Right atrium auricular region (tissue), 2 donors: ENCODE measurements at regions not wholly inside any gene's neighbourhood (a gene's known extent, or its start where the extent isn't known, plus 50 kb on each side); places are given as distances from the start of the nearest gene placed in this dataset.

ENCODE experiments used
- DNase-seq: peaks from one replicate; pipeline ENCODE4 v3.0.0-alpha.2; 2019; ENCODE audit warnings: low spot score
- H3K27ac ChIP-seq, 2 donors: fragments of 200-600 bp; sonication (generic); 1 replicate in 1 of 2; 2 replicates in 1 of 2; pipeline ENCODE4 v1.5.1; 2016 to 2019
- H3K27me3 ChIP-seq, 2 donors: fragments of 200-600 bp; sonication (generic); one replicate each; pipeline versions ENCODE4 v1.5.1 to v1.6.0; 2017 to 2019
- H3K36me3 ChIP-seq: fragments of 200-600 bp; sonication (generic); one replicate; pipeline ENCODE4 v1.5.1; 2016
- H3K4me1 ChIP-seq, 2 donors: fragments of 200-600 bp; sonication (generic); one replicate each; pipeline versions ENCODE4 v1.5.1 to v1.6.0; 2017 to 2019
- H3K4me3 ChIP-seq, 2 donors: fragments of 200-600 bp; sonication (generic); 1 replicate in 1 of 2; 2 replicates in 1 of 2; pipeline ENCODE4 v1.5.1; 2017 to 2019; ENCODE audit warnings: mild to moderate bottlenecking in 1 of 2, moderate library complexity in 1 of 2
- H3K9me3 ChIP-seq, 2 donors: fragments of 200-600 bp; sonication (generic); one replicate each; pipeline ENCODE4 v1.5.1; 2019
- TF ChIP-seq, protein P1 (sequence below), 2 donors: fragments of 200-600 bp; sonication (generic); IDR thresholded peaks; one replicate each; pipeline ENCODE4 v1.5.1; 2019; ENCODE audit warnings: antibody characterized with exemption in 2 of 2

DNA sequence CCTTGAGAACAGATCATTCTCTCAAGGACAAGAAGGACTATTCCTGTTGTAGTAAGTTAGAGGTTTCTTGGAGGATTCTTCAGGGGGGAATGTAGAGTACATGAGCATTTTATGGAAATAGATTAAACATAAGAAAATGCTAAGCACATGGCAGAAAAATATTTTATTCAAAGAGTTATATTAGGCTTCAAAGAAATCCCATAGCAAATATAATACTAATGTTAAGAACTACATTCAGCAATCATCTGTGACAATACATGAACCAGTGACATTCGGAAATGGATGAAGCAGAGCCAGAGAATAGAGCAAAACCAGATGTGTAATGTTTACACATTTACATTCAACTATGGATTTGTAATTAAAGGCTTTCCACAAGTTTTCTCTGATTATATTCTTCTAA is 288.6 kb downstream of the NAF1 start:
- Histone ChIP-seq H3K4me1 (no peaks in the 10 kb centered on the region), H3K4me3 (no peak overlapping the region), H3K27me3 (no peaks in the 10 kb centered on the region), H3K36me3 (no peaks in the 10 kb centered on the region), H3K9me3 (peaks cover 0 to 4% of the 10 kb centered on the region in 2 donors), H3K27ac (no peak overlapping the region)
- no peak for DNase-seq
- TF ChIP-seq, protein P1, sequence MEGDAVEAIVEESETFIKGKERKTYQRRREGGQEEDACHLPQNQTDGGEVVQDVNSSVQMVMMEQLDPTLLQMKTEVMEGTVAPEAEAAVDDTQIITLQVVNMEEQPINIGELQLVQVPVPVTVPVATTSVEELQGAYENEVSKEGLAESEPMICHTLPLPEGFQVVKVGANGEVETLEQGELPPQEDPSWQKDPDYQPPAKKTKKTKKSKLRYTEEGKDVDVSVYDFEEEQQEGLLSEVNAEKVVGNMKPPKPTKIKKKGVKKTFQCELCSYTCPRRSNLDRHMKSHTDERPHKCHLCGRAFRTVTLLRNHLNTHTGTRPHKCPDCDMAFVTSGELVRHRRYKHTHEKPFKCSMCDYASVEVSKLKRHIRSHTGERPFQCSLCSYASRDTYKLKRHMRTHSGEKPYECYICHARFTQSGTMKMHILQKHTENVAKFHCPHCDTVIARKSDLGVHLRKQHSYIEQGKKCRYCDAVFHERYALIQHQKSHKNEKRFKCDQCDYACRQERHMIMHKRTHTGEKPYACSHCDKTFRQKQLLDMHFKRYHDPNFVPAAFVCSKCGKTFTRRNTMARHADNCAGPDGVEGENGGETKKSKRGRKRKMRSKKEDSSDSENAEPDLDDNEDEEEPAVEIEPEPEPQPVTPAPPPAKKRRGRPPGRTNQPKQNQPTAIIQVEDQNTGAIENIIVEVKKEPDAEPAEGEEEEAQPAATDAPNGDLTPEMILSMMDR (IDR thresholded peaks at IDR 0.05): no peak

DNA sequence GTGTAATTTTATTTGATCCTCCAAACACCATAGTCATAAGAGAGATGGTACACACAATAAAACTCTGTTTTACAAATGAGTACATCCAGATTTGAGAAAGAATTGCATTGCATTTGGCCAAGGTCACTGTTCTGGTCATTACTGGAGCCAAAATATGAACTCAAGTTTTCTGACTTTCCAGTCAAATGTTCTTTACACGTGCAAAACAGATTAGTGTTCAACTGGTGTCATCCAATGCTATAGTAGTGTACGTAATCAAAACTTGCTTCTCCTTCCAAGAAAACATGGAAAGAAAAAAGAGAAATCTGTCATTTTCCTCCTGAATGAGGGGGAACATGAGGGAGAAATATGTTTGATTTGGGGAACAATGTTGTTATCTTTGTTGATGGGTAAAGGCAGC is 291.9 kb downstream of the NAF1 start:
- DNase-seq: no peak
- no peaks in the 10 kb centered on the region for H3K27me3 ChIP-seq
- peaks cover 0 to 4% of the 10 kb centered on the region in 2 donors for H3K9me3 ChIP-seq
- no peaks in the 10 kb centered on the region for H3K36me3 ChIP-seq
- TF ChIP-seq, protein P1 (IDR thresholded peaks at IDR 0.05): no peak
- no peaks in the 10 kb centered on the region for H3K4me1 ChIP-seq
- no peak overlapping the region for H3K4me3 ChIP-seq
- no peak overlapping the region for H3K27ac ChIP-seq

DNA sequence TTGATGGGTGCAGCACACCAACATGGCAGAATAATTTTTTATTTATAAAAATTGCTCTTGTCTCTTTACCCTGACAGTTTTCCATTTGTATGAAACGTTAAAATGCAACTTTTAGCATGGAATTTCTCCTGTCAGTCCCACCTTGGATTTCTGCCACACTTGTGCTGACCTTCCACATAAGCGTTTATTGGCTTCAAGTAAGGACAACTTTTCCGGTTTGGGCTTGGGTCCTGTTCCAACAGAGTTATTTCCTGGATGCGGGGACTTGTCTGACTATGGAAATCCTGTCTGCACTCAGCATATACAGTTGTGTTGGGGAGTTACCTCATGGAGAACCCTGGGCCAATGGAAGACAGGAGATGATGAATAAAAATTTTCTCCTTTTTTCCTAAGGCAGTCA is 294.7 kb downstream of the NAF1 start:
- TF ChIP-seq, protein P1 (IDR thresholded peaks at IDR 0.05): no peak
- Histone ChIP-seq H3K4me1 (no peaks in the 10 kb centered on the region), H3K4me3 (no peak overlapping the region), H3K36me3 (no peaks in the 10 kb centered on the region), H3K9me3 (peaks cover 0 to 4% of the 10 kb centered on the region in 2 donors), H3K27ac (no peak overlapping the region), H3K27me3 (no peaks in the 10 kb centered on the region)
- DNase-seq: no peak

DNA sequence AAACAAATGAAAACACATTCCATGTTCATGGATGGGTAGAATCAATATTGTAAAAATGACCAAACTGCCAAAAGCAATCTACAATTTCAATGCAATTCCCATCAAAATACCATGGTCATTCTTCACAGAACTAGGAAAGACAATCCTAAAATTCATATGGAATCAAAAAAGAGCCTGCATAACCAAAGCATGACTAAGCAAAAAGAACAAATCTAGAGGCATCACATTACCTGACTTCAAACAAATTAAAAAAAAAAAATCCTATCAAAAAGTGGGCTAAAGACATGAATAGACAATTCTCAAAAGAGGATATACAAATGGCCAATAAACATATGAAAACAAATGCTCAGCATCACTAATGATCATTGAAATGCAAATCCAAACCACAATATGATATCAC is 297.5 kb downstream of the NAF1 start:
- Histone ChIP-seq H3K4me1 (no peaks in the 10 kb centered on the region), H3K27ac (no peak overlapping the region), H3K36me3 (no peaks in the 10 kb centered on the region), H3K9me3 (peaks cover 0 to 4% of the 10 kb centered on the region in 2 donors), H3K4me3 (no peak overlapping the region), H3K27me3 (no peaks in the 10 kb centered on the region)
- TF ChIP-seq, protein P1 (IDR thresholded peaks at IDR 0.05): no peak
- DNase-seq: no peak

DNA sequence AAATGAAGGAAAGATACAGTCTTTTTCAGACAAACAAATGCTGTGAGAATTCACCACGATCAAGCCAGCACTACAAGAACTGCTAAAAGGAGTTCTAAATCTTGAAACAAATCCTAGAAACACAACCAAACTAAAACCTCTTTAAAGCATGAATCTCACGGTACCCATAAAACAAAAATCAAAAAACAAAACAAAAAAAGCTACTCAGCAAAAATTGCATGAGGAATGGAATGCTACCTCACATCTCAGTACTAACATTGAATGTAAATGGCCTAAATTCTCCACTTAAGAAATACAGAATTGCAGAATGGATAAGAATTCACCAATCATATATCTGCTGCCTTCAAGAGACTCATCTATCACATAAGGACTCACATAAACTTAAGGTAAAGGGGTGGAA is 300.1 kb downstream of the NAF1 start:
- Histone ChIP-seq H3K4me3 (no peak overlapping the region), H3K4me1 (no peaks in the 10 kb centered on the region), H3K27me3 (no peaks in the 10 kb centered on the region), H3K9me3 (no peaks in the 10 kb centered on the region), H3K36me3 (no peaks in the 10 kb centered on the region), H3K27ac (no peak overlapping the region)
- TF ChIP-seq, protein P1 (IDR thresholded peaks at IDR 0.05): no peak
- DNase-seq: no peak

DNA sequence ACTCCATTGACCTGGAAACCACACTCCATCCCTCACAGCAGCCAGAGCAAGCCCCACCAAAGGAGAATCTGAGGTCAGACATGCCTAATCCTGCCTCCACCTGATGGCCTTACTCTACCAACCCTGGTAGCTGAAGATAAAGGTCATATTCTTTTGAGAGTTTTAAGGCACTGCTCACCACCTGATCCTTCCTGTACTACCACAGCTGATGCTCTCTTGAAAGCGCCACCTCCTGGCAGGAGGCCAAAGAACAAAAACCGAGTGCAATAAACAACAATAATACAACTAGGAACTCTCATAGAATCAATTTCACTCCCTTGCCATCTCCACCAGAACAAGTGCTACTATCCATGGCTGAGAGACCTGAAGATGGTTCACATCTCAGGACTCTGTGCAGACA is 301.6 kb downstream of the NAF1 start:
- TF ChIP-seq, protein P1 (IDR thresholded peaks at IDR 0.05): no peak
- DNase-seq: no peak
- no peak overlapping the region for H3K27ac ChIP-seq
- no peaks in the 10 kb centered on the region for H3K9me3 ChIP-seq
- H3K36me3 ChIP-seq: no peaks in the 10 kb centered on the region
- H3K4me3 ChIP-seq: no peak overlapping the region
- H3K27me3 ChIP-seq: no peaks in the 10 kb centered on the region
- no peaks in the 10 kb centered on the region for H3K4me1 ChIP-seq
